ENCODE measurements at regions not wholly inside any gene's neighbourhood (a gene's known extent, or its start where the extent isn't known, plus 50 kb on each side); places are given as distances from the start of the nearest gene placed in this dataset.

DNA sequence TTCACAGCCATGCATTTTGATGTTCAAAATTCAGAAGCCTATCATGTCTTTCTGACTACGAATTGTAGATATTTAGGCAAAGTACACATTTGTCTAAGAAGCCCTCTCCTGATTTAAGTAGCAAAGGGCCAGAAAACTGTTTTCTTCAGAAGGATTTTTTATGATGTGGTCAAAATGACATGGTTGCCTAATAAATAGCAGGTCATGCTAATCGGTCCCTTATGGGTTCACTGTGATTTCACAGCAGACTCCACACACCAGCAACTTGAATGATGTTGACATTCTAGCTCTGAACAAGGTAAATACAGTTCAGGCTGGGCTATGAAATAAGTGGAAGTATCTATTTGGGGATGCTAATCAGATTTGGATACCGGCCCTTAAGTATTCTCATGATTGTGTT, 178.7 kb upstream of the DPYD start:
- H3K9me3 ChIP-seq (ENCODE audit: low read depth, low read length, poor library complexity, severe bottlenecking): no peaks in the 10 kb centered on the region
- H3K36me3 ChIP-seq (ENCODE audit: insufficient read depth, low read length, poor library complexity, severe bottlenecking): no peaks in the 10 kb centered on the region
- intact Hi-C loops (cut with micrococcal nuclease; ENCODE audit: unreplicated experiment): no loop called here
- POLR2A ChIA-PET (ENCODE audit: low non-redundant PET): no interaction called here
- no peak overlapping the region for H3K27ac ChIP-seq (ENCODE audit: low read depth, low read length, poor library complexity, severe bottlenecking)
- CTCF ChIA-PET: no interaction called here
- TF ChIP-seq, protein P1, sequence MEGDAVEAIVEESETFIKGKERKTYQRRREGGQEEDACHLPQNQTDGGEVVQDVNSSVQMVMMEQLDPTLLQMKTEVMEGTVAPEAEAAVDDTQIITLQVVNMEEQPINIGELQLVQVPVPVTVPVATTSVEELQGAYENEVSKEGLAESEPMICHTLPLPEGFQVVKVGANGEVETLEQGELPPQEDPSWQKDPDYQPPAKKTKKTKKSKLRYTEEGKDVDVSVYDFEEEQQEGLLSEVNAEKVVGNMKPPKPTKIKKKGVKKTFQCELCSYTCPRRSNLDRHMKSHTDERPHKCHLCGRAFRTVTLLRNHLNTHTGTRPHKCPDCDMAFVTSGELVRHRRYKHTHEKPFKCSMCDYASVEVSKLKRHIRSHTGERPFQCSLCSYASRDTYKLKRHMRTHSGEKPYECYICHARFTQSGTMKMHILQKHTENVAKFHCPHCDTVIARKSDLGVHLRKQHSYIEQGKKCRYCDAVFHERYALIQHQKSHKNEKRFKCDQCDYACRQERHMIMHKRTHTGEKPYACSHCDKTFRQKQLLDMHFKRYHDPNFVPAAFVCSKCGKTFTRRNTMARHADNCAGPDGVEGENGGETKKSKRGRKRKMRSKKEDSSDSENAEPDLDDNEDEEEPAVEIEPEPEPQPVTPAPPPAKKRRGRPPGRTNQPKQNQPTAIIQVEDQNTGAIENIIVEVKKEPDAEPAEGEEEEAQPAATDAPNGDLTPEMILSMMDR (conservative IDR thresholded peaks at IDR 0.05; ENCODE audit: low read depth, low read length): no peak
- TF ChIP-seq EZH2 (IDR thresholded peaks at IDR 0.05; ENCODE audit: borderline replicate concordance, low read depth, low read length, poor library complexity, severe bottlenecking): no peak
- no TSS peak for BruUV-seq (replicated peaks)
- H3K4me1 ChIP-seq (ENCODE audit: insufficient read depth, low read length, poor library complexity, severe bottlenecking): peaks cover 32% of the 10 kb centered on the region
- DNase-seq (ENCODE audit: low spot score): no peak
- no peak overlapping the region for H3K4me3 ChIP-seq (ENCODE audit: low read depth, low read length, poor library complexity, severe bottlenecking)
- H3K27me3 ChIP-seq (replicated peaks; ENCODE audit: insufficient read depth, low read depth, low read length, poor library complexity): no peaks in the 10 kb centered on the region

DNA sequence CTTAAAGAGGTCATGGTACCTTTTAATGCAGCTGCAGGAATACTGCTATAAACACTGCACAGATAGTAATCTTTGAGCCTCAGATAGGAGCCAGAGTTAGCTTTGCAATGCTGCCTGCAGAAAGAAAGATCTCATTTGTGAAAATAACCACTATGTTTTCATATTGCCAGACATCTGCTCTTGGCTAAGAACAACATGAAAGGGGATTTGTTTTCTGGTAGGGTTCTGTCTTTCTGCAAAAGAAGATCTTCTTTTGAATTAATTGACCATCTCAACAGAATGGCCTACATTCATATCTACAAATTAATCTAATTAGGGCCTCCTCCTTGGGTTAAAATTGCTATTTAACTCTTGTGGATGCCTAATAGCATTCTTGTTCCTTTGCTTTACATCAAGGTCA, 177.6 kb upstream of the DPYD start:
- no peaks in the 10 kb centered on the region for H3K36me3 ChIP-seq (ENCODE audit: insufficient read depth, low read length, poor library complexity, severe bottlenecking)
- no peaks in the 10 kb centered on the region for H3K27me3 ChIP-seq (replicated peaks; ENCODE audit: insufficient read depth, low read depth, low read length, poor library complexity)
- H3K4me1 ChIP-seq (ENCODE audit: insufficient read depth, low read length, poor library complexity, severe bottlenecking): peaks cover 22% of the 10 kb centered on the region
- POLR2A ChIA-PET (ENCODE audit: low non-redundant PET): no interaction called here
- no peak for DNase-seq (ENCODE audit: low spot score)
- no TSS peak for BruUV-seq (replicated peaks)
- TF ChIP-seq, protein P1 (conservative IDR thresholded peaks at IDR 0.05; ENCODE audit: low read depth, low read length): no peak
- no peak for TF ChIP-seq EZH2 (IDR thresholded peaks at IDR 0.05; ENCODE audit: borderline replicate concordance, low read depth, low read length, poor library complexity, severe bottlenecking)
- intact Hi-C loops (cut with micrococcal nuclease; ENCODE audit: unreplicated experiment): no loop called here
- no peak overlapping the region for H3K27ac ChIP-seq (ENCODE audit: low read depth, low read length, poor library complexity, severe bottlenecking)
- H3K9me3 ChIP-seq (ENCODE audit: low read depth, low read length, poor library complexity, severe bottlenecking): no peaks in the 10 kb centered on the region
- no peak overlapping the region for H3K4me3 ChIP-seq (ENCODE audit: low read depth, low read length, poor library complexity, severe bottlenecking)
- CTCF ChIA-PET: no interaction called here

DNA sequence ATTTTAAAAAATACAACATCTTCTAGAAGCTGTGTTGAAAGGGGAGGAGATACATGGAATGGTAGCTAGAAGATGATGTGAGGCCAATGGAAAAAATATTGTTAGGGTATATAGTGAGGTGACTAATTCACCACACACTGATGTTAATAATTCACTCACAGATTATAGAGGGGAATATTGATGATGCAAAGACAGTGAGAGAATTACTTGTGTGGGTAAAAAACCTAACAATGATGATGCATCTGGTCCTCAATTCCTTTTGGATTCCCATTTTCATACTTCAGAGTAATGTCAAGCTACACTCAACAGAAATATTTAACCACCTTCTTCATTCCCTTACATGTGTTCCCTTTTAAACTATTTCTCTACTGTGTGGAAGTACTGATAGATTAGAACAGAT, 169.5 kb upstream of the DPYD start:
- intact Hi-C loops (cut with micrococcal nuclease; ENCODE audit: unreplicated experiment): no loop called here
- no peaks in the 10 kb centered on the region for H3K9me3 ChIP-seq (ENCODE audit: low read depth, low read length, poor library complexity, severe bottlenecking)
- ChIA-PET POLR2A (ENCODE audit: low non-redundant PET) (no interaction called here), CTCF (no interaction called here)
- no peak overlapping the region for H3K27ac ChIP-seq (ENCODE audit: low read depth, low read length, poor library complexity, severe bottlenecking)
- BruUV-seq (replicated peaks): no TSS peak
- TF ChIP-seq, protein P1 (conservative IDR thresholded peaks at IDR 0.05; ENCODE audit: low read depth, low read length): no peak
- TF ChIP-seq EZH2 (IDR thresholded peaks at IDR 0.05; ENCODE audit: borderline replicate concordance, low read depth, low read length, poor library complexity, severe bottlenecking): no peak
- no peak overlapping the region for H3K4me3 ChIP-seq (ENCODE audit: low read depth, low read length, poor library complexity, severe bottlenecking)
- H3K4me1 ChIP-seq (ENCODE audit: insufficient read depth, low read length, poor library complexity, severe bottlenecking): no peaks in the 10 kb centered on the region
- no peaks in the 10 kb centered on the region for H3K27me3 ChIP-seq (replicated peaks; ENCODE audit: insufficient read depth, low read depth, low read length, poor library complexity)
- no peak for DNase-seq (ENCODE audit: low spot score)
- no peaks in the 10 kb centered on the region for H3K36me3 ChIP-seq (ENCODE audit: insufficient read depth, low read length, poor library complexity, severe bottlenecking)

All from A673 (cell line).